ENCODE measurements at regions not wholly inside any gene's neighbourhood (a gene's known extent, or its start where the extent isn't known, plus 50 kb on each side); places are given as distances from the start of the nearest gene placed in this dataset.

DNA sequence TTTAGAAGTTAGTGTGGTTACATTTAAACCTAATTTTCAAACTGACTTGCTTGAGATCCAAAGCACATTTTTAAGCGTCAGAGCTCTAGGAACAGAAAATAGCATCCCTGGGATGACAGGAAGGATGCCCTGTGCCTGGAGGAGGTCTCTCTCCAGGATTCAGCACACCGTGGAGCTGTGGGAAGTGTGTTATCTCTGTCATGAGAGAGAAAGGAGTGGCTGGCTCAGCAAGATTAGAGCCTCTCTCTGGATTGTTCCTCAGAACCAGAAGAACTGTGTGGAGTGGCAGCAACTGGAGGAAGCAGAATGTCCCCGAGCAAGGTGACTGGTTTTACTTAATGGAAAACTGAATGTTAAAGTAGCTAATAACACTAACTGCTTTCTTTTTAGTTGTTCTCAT lies 233.6 kb upstream of the TGFBR2 start (continued):
- TF ChIP-seq NRF1 (IDR thresholded peaks at IDR 0.05; ENCODE audit: low read depth, low read length) = no peak
